SK-MEL-5 (cell line): ENCODE measurements at regions not wholly inside any gene's neighbourhood (a gene's known extent, or its start where the extent isn't known, plus 50 kb on each side); places are given as distances from the start of the nearest gene placed in this dataset.

Source experiments
- DNase-seq: peaks from one replicate; pipeline ENCODE4 v3.0.0-alpha.2; 2016; ENCODE audit warnings: low read depth, low spot score
- in situ Hi-C: cut with HindIII; loops from 2 replicates; pipeline ENCODE4 v1.10.0; 2016; ENCODE audit warnings: low sequenced_read_pairs, high pct_unique_total_duplicates, low pct_unique_long_range_greater_than_20kb

GRCh38 chr18:51637881-51638280 lies 440.4 kb upstream of the MEX3C start:
- in situ Hi-C loops: no loop called here
- no peak for DNase-seq

GRCh38 chr18:51639541-51639940 lies 442.1 kb upstream of the MEX3C start:
- in situ Hi-C loops: no loop called here
- no peak for DNase-seq

GRCh38 chr18:51643483-51643882 lies 446.0 kb upstream of the MEX3C start:
- in situ Hi-C loops: no loop called here
- DNase-seq: no peak

- no peak for DNase-seq
- in situ Hi-C loops: no loop called here
Observed at GRCh38 chr18:51645607-51646006, 448.1 kb upstream of the MEX3C start.

- in situ Hi-C loops: no loop called here
- no peak for DNase-seq
Observed at GRCh38 chr18:51647346-51647745, 449.9 kb upstream of the MEX3C start.

GRCh38 chr18:51647942-51648341 lies 450.5 kb upstream of the MEX3C start:
- in situ Hi-C loops: no loop called here
- no peak for DNase-seq

- DNase-seq: no peak
- in situ Hi-C loops: no loop called here
Observed at GRCh38 chr18:51649796-51650195, 452.3 kb upstream of the MEX3C start.

GRCh38 chr18:51651761-51652160 lies 454.3 kb upstream of the MEX3C start:
- in situ Hi-C loops: no loop called here
- DNase-seq: no peak

- DNase-seq: no peak
- in situ Hi-C loops: no loop called here
Observed at GRCh38 chr18:51653507-51654213, 456.2 kb upstream of the MEX3C start.

GRCh38 chr18:51654488-51655326 lies 457.2 kb upstream of the MEX3C start:
- in situ Hi-C loops: no loop called here

GRCh38 chr18:51655327-51655698 lies 457.8 kb upstream of the MEX3C start:
- in situ Hi-C loops: no loop called here
- DNase-seq: no peak

More at GRCh38 chr18:51654488-51655326, 457.2 kb upstream of the MEX3C start:
- DNase-seq: no peak

- DNase-seq: no peak
- in situ Hi-C loops: no loop called here
Observed at GRCh38 chr18:51656249-51656648, 458.8 kb upstream of the MEX3C start.

GRCh38 chr18:51658436-51658835 lies 461.0 kb upstream of the MEX3C start:
- in situ Hi-C loops: no loop called here

GRCh38 chr18:51659781-51660180 lies 462.3 kb upstream of the MEX3C start:
- in situ Hi-C loops: no loop called here
- no peak for DNase-seq

More at GRCh38 chr18:51658436-51658835, 461.0 kb upstream of the MEX3C start:
- DNase-seq: no peak

GRCh38 chr18:51660188-51660715 lies 462.8 kb upstream of the MEX3C start:
- DNase-seq: peak; percentile 55
- in situ Hi-C loops: no loop called here

GRCh38 chr18:51664236-51664635 lies 466.8 kb upstream of the MEX3C start:
- no peak for DNase-seq
- in situ Hi-C loops: no loop called here

- DNase-seq: peak; percentile 21
- in situ Hi-C loops: no loop called here
Observed at GRCh38 chr18:51666763-51667191, 469.3 kb upstream of the MEX3C start.

GRCh38 chr18:51668101-51668500 lies 470.6 kb upstream of the MEX3C start:
- DNase-seq: peak; percentile 66
- in situ Hi-C loops: no loop called here

- DNase-seq: no peak
- in situ Hi-C loops: no loop called here
Observed at GRCh38 chr18:51668607-51669006, 471.1 kb upstream of the MEX3C start.
